ENCODE measurements at regions not wholly inside any gene's neighbourhood (a gene's known extent, or its start where the extent isn't known, plus 50 kb on each side); places are given as distances from the start of the nearest gene placed in this dataset.
"Not testable (repeated sequence)": the region's sequence is repeated elsewhere in the genome, so short reads cannot be mapped to it uniquely, and the experiment has no call there.

GRCh38 chr12:25424211-25424731, 128.8 kb downstream of the LMNTD1 start:
- no peak for DNase-seq (ENCODE audit: low read depth)

DNA sequence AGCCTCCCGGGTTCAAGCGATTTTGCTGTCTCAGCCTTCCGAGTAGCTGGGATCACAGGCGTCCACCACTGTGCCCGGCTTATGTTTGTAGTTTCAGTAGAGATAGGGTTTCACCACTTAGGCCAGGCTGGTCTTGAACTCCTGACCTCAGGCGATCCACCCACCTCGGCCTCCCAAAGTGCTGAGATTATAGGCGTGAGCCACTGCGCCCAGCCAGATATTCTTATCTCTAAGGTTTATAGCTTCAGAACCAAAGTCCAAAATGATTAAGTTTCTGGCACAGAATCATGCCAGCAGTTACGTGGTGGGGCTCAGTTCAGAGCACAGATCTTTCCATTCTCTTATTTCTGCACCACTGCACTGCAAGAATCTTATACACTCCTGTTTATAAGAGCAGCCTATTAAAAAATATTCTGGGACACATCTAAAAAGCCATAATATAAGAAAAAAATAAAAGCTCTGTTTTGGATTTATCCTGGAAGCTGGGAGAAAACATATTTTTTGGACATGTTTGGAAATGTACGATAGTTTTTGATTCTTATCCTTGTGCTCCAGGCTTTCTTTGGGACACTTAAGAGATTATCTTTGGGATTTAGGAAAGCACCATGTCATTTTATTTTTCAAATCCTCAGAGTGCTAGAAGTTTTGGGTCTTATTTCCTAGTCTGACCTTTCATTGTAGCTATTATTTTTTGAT, 129.6 kb downstream of the LMNTD1 start:
- no peak for DNase-seq (ENCODE audit: low read depth)

DNA sequence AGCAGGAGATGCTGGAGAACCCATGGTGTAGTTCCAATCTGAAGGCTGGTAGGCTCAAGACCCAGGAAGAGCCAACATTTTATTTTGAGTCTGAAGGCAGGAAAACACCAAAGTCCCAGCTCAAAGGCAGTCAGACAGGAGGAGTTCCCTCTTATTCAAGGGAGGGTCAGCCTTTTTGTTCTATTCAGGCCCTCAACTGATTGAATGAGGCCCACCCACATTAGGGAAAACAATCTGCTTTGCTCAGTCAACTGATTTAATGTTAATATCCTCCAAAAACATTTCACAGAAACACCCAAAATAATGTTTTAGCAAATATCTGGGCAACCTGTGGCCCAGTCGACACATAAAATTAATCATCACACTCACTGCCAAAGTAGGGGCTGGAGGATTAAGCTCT, 130.8 kb downstream of the LMNTD1 start:
- no peak for DNase-seq (ENCODE audit: low read depth)

DNA sequence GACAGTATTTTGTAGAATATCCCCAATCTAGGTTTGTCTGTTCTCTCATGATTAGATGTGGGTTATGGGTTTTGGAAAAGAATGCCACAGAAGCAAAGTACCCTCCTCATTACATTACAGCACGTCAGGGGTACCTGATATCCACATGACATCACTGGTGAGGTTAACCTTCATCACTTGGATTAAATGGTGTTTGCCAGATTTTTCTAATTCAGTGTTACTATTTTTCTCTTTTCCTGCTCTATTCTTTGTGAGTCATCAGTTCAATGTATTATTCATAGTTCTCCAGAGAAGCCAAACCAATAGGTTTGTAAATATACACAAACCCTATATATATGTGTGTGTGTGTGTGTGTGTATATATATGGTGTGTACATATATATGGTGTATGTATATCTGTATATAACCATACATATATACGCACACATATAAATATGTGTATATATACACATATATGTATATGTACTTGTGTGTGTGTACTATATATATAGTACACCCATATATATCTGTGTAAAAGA, 131.4 kb downstream of the LMNTD1 start:
- DNase-seq (ENCODE audit: low read depth), result no peak

GRCh38 chr12:25420116-25420515, 133.0 kb downstream of the LMNTD1 start:
- no peak for DNase-seq (ENCODE audit: low read depth)

DNA sequence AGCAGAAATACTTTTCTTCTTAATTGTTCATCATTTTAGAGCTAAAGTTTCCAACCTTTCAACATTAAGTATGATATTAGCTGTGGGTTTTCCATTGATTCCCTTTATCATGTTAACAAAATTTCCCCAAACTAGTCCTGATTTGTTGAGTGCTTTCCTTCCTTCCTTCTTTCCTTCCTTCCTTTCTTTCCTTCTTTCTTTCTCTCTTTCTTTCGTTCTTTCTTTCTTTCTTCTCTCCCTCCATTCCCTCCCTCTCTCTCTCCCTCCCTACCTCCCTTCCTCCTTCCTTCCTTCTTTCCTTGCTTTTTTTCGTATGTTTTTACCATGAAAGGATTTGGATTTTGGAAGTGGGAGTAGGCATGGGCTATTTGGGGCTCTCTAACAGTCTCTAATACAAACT, 133.5 kb downstream of the LMNTD1 start:
- DNase-seq (ENCODE audit: low read depth), result no peak

DNA sequence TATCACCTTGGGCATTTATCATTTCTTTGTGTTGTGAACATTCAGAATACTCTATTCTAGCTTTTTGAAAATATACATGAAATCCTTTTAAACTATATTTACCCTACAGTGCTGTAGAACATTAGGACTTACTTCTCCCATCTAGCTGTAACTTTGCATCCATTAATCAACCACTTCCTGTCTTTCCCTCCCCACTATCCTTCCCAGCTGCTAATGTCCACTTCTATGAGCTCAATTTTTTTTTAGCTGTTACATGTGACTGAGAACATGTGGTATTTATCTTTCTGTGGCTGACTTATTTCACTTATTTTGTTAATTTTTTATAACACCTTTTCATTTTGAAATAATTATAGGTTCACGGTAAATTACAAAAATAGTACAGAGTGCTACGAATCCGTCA, 136.0 kb downstream of the LMNTD1 start:
- no peak for DNase-seq (ENCODE audit: low read depth)

GRCh38 chr12:25416516-25416915, 136.6 kb downstream of the LMNTD1 start:
- DNase-seq (ENCODE audit: low read depth), result no peak

GRCh38 chr12:25415004-25415403, 138.1 kb downstream of the LMNTD1 start:
- no peak for DNase-seq (ENCODE audit: low read depth)

GRCh38 chr12:25412735-25413134, 140.3 kb downstream of the LMNTD1 start:
- no peak for DNase-seq (ENCODE audit: low read depth)

GRCh38 chr12:25404955-25405354, 148.1 kb downstream of the LMNTD1 start:
- no peak for DNase-seq (ENCODE audit: low read depth)

GRCh38 chr12:25401547-25402345, 151.0 kb upstream of the KRAS start:
- DNase-seq (ENCODE audit: low read depth), result no peak

DNA sequence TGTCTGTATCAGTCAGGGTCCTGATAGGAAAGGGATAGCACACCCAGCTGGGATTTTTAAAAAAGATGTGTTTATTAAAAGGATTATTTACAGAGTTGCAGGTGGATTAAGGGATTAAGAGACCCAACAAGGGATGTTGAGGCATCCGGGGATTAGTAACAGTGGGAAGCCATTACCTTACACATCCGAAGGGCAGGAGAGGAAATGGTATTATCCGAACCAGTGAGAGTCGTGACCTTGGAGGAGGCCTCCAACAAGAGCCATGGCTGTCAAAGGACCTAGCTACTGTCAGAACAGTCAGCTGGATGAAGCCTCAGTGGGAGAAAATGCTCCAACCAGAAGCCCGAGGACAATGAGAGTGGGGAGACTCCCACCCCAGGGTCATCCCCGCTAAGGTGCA, 146.3 kb upstream of the KRAS start:
- DNase-seq (ENCODE audit: low read depth), result no peak

GRCh38 chr12:25395227-25395626, 144.5 kb upstream of the KRAS start:
- no peak for DNase-seq (ENCODE audit: low read depth)

- not testable (repeated sequence) for DNase-seq (ENCODE audit: low read depth)
Measured at GRCh38 chr12:25394775-25395174, 144.0 kb upstream of the KRAS start.

- DNase-seq (ENCODE audit: low read depth), result no peak
Measured at GRCh38 chr12:25394025-25394424, 143.3 kb upstream of the KRAS start.

GRCh38 chr12:25391346-25391745, 140.6 kb upstream of the KRAS start:
- DNase-seq (ENCODE audit: low read depth), result not testable (repeated sequence)

DNA sequence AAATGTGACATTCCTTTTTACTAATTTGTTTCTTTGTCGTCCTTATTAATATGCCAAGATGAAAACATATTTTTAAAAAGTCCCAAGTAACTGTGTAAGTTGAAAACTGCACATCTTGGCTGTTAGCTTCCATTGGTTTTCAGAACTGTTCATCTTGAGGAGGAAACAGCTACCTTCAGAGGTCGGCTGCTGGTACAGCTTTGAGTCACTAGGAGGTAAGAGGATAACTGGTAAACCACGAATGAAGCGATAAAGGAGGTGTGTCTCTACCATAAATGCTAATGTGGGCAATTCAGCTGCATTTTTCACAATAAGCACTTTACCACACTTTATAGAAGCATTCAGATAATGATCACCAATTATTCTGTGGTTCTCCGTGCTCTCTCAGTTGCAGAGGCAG, 137.5 kb upstream of the KRAS start:
- DNase-seq (ENCODE audit: low read depth), result no peak

DNA sequence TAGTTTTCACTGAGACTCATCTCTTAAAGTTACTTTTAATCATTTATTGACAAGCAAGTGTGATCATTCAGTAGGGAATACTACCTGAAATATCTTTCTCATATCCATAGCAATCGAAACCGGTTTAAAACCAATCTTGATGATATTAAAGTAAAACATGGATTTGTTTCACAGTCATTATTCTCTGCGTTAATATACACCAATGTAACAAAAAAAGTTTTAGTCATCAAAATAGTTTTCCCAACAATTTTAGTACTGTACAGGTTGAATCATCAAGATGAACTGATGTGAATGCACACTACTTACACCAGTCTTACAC, 137.0 kb upstream of the KRAS start:
- DNase-seq (ENCODE audit: low read depth), result no peak

DNA sequence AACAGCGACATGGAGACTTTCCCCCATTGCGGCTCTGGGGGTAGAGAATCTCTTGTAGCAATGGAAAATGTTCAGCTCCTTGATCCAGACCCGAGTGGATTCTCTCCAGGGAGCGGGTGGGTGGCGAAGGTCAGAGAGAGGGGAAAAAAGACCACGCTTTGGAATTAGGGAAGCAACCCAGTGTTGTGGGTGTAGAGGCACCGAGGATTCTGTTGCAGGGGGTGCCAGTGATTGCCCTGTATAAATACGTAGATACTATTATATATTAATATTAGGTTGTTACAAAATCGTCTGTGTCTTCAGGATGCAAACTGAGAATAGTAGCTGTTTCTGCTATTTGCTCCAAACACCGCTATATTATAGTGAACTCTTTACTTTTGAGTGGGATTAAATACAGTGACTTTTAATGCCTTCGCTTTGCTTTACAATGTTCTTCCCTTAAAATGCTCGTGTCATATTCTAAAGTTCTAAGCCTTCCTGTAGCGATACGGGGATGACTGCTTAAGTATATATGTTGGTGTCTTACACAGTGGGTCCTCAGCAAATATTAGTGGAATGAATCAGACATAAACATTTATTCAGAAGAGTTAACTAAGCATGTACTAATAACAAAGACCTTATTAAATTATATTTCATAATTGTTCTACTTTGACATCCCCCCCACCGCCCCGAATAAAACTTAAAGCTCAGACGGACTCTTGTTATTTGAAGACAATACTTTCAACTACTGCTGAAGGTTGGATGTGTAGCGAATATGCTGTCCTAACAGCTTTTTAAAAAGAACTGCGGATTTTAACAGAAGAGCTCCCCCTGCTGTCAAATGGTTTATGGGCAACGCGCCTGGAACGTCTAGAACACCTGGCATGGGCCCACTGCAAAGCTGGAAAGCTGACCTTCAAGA, 136.4 kb upstream of the KRAS start:
- DNase-seq (ENCODE audit: low read depth), result peak; percentile 72

DNA sequence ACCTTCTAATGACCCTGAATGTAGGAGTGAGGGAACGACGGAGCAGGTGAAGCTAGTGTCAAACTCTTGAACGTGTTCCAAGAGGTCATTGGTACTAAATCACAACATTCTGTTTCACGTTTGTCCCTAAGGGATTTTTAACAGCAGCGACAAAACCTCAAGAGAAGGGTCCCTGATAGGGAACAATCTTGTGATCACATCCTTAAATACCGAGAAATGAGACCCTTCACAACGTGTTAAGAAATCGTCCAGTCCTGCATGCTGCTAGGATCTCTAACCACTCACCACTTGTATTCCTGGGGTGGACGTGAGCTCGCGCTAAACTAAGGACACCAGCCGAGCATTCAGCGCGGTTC, 134.1 kb upstream of the KRAS start:
- no peak for DNase-seq (ENCODE audit: low read depth)
